Neural cell (in vitro differentiated cells): ENCODE measurements at regions not wholly inside any gene's neighbourhood (a gene's known extent, or its start where the extent isn't known, plus 50 kb on each side); places are given as distances from the start of the nearest gene placed in this dataset.

Experiments
- H2AFZ ChIP-seq: fragments of 200-600, 300-800 bp; sonication (generic), shearing (Covaris generic); 2 replicates; pipeline ENCODE4 v1.6.0; 2014; ENCODE audit warnings: low read depth, mild to moderate bottlenecking, antibody characterized with exemption, low read length, moderate library complexity
- H3F3A ChIP-seq: fragments of 200-600 bp; shearing (Covaris generic); 2 replicates; pipeline ENCODE4 v1.6.1; 2016; ENCODE audit warnings: mild to moderate bottlenecking, moderate library complexity, mixed read lengths, antibody characterized with exemption, low read length; ENCODE audit not compliant: insufficient read depth, poor library complexity, severe bottlenecking
- H3K27ac ChIP-seq: fragments of 200-600, 300-800 bp; sonication (generic), shearing (Covaris generic); 2 replicates; pipeline ENCODE4 v1.5.1; 2014; ENCODE audit warnings: mild to moderate bottlenecking, low read length, moderate library complexity
- H3K27me3 ChIP-seq: fragments of 300-800, 200-600 bp; sonication (generic), shearing (Covaris generic); 2 replicates; pipeline ENCODE4 v1.6.0; 2014; ENCODE audit warnings: mild to moderate bottlenecking, low read depth, low read length, moderate library complexity; ENCODE audit not compliant: insufficient read depth
- H3K36me3 ChIP-seq: fragments of 300-800, 200-600 bp; sonication (generic), shearing (Covaris generic); 2 replicates; pipeline ENCODE4 v1.5.1; 2014; ENCODE audit warnings: mild to moderate bottlenecking, antibody characterized with exemption, low read length, moderate library complexity; ENCODE audit not compliant: insufficient read depth
- H3K4me2 ChIP-seq: fragments of 300-800, 200-600 bp; sonication (generic), shearing (Covaris generic); 2 replicates; pipeline ENCODE4 v1.6.0; 2014; ENCODE audit warnings: mild to moderate bottlenecking, low read length
- H3K4me3 ChIP-seq: fragments of 300-800, 200-600 bp; sonication (generic), shearing (Covaris generic); 2 replicates; pipeline ENCODE4 v1.5.1; 2014; ENCODE audit warnings: mild to moderate bottlenecking, low read length, moderate library complexity
- H3K79me2 ChIP-seq: fragments of 200-600 bp; shearing (Covaris generic); replicated peaks from 2 replicates; pipeline ENCODE4 v1.6.0; 2014; ENCODE audit warnings: mild to moderate bottlenecking, low read length, moderate library complexity; ENCODE audit not compliant: insufficient read depth
- H3K9ac ChIP-seq: fragments of 300-800, 200-600 bp; sonication (generic), shearing (Covaris generic); 2 replicates; pipeline ENCODE4 v1.6.1; 2016; ENCODE audit warnings: mild to moderate bottlenecking, low read length, mixed read lengths
- H3K9me2 ChIP-seq: fragments of 200-600 bp; shearing (Covaris generic); 2 replicates; pipeline ENCODE4 v1.6.1; 2016; ENCODE audit warnings: mild to moderate bottlenecking, low read length, mixed read lengths; ENCODE audit not compliant: insufficient read depth
- H3K9me3 ChIP-seq: fragments of 200-600, 300-800 bp; sonication (generic), shearing (Covaris generic); 2 replicates; pipeline ENCODE4 v1.6.1; 2016; ENCODE audit warnings: mild to moderate bottlenecking, mixed run types, low read length, moderate library complexity, mixed read lengths
- H4K20me1 ChIP-seq: fragments of 200-600 bp; shearing (Covaris generic); 2 replicates; pipeline ENCODE4 v1.6.1; 2016; ENCODE audit warnings: mild to moderate bottlenecking, mixed run types; ENCODE audit not compliant: insufficient read depth
- EP300 ChIP-seq: fragments of 450-650 bp; conservative IDR thresholded peaks from 2 replicates; pipeline ENCODE4 v1.6.1; 2014; ENCODE audit warnings: antibody characterized with exemption, mild to moderate bottlenecking, moderate library complexity; ENCODE audit not compliant: poor library complexity, severe bottlenecking
- EZH2 ChIP-seq: fragments of 200-600, 300-800 bp; shearing (Covaris generic), sonication (generic); IDR thresholded peaks from 2 replicates; pipeline ENCODE4 v1.6.1; 2014; ENCODE audit warnings: antibody characterized with exemption, low read length, borderline replicate concordance, mild to moderate bottlenecking; ENCODE audit not compliant: insufficient read depth, poor library complexity, severe bottlenecking
- MXI1 ChIP-seq: fragments of 450-650 bp; conservative IDR thresholded peaks from 2 replicates; pipeline ENCODE4 v1.6.1; 2014; ENCODE audit warnings: antibody characterized with exemption, mild to moderate bottlenecking; ENCODE audit not compliant: poor library complexity, severe bottlenecking
- POLR2AphosphoS5 ChIP-seq: IDR thresholded peaks from 2 replicates; pipeline ENCODE4 v1.6.1; 2012
- RAD21 ChIP-seq: fragments of 450-650 bp; conservative IDR thresholded peaks from 2 replicates; pipeline ENCODE4 v1.6.1; 2014; ENCODE audit warnings: antibody characterized with exemption, mild to moderate bottlenecking, moderate library complexity
- SMC3 ChIP-seq: fragments of 450-650 bp; conservative IDR thresholded peaks from 2 replicates; pipeline ENCODE4 v1.6.1; 2014; ENCODE audit warnings: antibody characterized with exemption, mild to moderate bottlenecking, moderate library complexity; ENCODE audit not compliant: poor library complexity
- TAF1 ChIP-seq: IDR thresholded peaks from 2 replicates; pipeline ENCODE4 v1.6.1; 2012; ENCODE audit warnings: low read depth
- TF ChIP-seq, protein P1 (sequence below): fragments of 450-650 bp; IDR thresholded peaks from 2 replicates; pipeline ENCODE4 v1.5.1; 2014; ENCODE audit warnings: antibody characterized with exemption, mild to moderate bottlenecking, moderate library complexity; ENCODE audit not compliant: poor library complexity, severe bottlenecking
- TF ChIP-seq, protein P2 (sequence below): IDR thresholded peaks from 2 replicates; pipeline ENCODE4 v1.6.1; 2012; ENCODE audit warnings: borderline replicate concordance

DNA sequence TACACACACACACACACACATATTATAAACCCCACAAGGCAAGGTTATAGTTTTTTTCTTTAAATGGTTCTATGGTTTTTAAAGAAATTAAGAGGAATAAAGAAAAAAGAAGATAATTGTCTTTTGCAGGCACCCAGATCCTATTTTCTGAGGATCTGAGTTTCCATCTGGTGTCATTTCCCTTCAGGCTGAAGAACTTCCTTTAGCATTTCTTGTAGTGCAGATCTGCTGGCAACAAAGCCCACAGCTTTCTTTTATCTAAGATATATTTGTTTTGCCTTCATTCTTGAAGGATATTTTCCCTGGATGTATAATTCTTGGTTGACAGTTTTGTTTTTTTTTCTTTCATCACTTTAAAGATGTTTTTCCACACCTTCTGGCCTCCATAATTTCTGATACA is 57.6 kb upstream of the PMEPA1 start:
- Histone ChIP-seq H2AFZ (no peak overlapping the region), H4K20me1 (no peaks in the 10 kb centered on the region), H3K9ac (no peak overlapping the region), H3K4me3 (no peak overlapping the region), H3K27ac (no peak overlapping the region), H3K79me2 (no peaks in the 10 kb centered on the region), H3F3A (no peaks in the 10 kb centered on the region), H3K9me2 (no peaks in the 10 kb centered on the region), H3K9me3 (no peaks in the 10 kb centered on the region), H3K36me3 (no peaks in the 10 kb centered on the region), H3K27me3 (no peaks in the 10 kb centered on the region), H3K4me2 (no peak overlapping the region)
- TF ChIP-seq TAF1 (no peak), EP300 (no peak), MXI1 (no peak), POLR2AphosphoS5 (no peak), SMC3 (no peak), RAD21 (no peak), EZH2 (no peak)
- TF ChIP-seq, protein P1, sequence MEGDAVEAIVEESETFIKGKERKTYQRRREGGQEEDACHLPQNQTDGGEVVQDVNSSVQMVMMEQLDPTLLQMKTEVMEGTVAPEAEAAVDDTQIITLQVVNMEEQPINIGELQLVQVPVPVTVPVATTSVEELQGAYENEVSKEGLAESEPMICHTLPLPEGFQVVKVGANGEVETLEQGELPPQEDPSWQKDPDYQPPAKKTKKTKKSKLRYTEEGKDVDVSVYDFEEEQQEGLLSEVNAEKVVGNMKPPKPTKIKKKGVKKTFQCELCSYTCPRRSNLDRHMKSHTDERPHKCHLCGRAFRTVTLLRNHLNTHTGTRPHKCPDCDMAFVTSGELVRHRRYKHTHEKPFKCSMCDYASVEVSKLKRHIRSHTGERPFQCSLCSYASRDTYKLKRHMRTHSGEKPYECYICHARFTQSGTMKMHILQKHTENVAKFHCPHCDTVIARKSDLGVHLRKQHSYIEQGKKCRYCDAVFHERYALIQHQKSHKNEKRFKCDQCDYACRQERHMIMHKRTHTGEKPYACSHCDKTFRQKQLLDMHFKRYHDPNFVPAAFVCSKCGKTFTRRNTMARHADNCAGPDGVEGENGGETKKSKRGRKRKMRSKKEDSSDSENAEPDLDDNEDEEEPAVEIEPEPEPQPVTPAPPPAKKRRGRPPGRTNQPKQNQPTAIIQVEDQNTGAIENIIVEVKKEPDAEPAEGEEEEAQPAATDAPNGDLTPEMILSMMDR, result no peak
- TF ChIP-seq, protein P2, sequence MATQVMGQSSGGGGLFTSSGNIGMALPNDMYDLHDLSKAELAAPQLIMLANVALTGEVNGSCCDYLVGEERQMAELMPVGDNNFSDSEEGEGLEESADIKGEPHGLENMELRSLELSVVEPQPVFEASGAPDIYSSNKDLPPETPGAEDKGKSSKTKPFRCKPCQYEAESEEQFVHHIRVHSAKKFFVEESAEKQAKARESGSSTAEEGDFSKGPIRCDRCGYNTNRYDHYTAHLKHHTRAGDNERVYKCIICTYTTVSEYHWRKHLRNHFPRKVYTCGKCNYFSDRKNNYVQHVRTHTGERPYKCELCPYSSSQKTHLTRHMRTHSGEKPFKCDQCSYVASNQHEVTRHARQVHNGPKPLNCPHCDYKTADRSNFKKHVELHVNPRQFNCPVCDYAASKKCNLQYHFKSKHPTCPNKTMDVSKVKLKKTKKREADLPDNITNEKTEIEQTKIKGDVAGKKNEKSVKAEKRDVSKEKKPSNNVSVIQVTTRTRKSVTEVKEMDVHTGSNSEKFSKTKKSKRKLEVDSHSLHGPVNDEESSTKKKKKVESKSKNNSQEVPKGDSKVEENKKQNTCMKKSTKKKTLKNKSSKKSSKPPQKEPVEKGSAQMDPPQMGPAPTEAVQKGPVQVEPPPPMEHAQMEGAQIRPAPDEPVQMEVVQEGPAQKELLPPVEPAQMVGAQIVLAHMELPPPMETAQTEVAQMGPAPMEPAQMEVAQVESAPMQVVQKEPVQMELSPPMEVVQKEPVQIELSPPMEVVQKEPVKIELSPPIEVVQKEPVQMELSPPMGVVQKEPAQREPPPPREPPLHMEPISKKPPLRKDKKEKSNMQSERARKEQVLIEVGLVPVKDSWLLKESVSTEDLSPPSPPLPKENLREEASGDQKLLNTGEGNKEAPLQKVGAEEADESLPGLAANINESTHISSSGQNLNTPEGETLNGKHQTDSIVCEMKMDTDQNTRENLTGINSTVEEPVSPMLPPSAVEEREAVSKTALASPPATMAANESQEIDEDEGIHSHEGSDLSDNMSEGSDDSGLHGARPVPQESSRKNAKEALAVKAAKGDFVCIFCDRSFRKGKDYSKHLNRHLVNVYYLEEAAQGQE, result no peak

DNA sequence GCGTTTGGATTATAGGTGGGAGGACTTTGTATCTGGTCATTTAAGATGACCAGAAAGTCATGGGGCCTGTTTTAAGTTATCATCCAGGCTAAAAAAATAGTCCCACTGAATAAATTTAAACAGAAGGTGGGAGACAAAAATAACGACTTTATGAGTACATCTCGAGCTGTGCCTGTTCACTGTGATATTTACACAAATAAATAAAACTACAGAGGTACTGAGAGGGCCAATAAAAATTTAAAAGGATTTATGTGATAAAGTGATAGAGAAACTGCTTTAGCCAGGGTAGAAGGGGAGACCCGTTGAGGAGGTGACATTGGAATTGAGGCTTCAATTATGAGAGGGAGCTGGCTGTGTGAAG is 53.4 kb upstream of the PMEPA1 start:
- Histone ChIP-seq H2AFZ (no peak overlapping the region), H3K4me2 (no peak overlapping the region), H3K27ac (no peak overlapping the region), H4K20me1 (no peaks in the 10 kb centered on the region), H3K9me3 (no peaks in the 10 kb centered on the region), H3F3A (no peaks in the 10 kb centered on the region), H3K36me3 (no peaks in the 10 kb centered on the region), H3K27me3 (no peaks in the 10 kb centered on the region), H3K79me2 (no peaks in the 10 kb centered on the region), H3K9ac (no peak overlapping the region), H3K4me3 (no peak overlapping the region), H3K9me2 (no peaks in the 10 kb centered on the region)
- no peak for TF ChIP-seq EP300
- no peak for TF ChIP-seq RAD21
- TF ChIP-seq EZH2, result no peak
- TF ChIP-seq TAF1, result no peak
- no peak for TF ChIP-seq MXI1
- TF ChIP-seq, protein P1, result no peak
- no peak for TF ChIP-seq SMC3
- TF ChIP-seq POLR2AphosphoS5, result no peak
- TF ChIP-seq, protein P2, result no peak
